Caco-2 (cell line): ENCODE measurements at regions not wholly inside any gene's neighbourhood (a gene's known extent, or its start where the extent isn't known, plus 50 kb on each side); places are given as distances from the start of the nearest gene placed in this dataset.
"Not testable (repeated sequence)": the region's sequence is repeated elsewhere in the genome, so short reads cannot be mapped to it uniquely, and the experiment has no call there.

Experiments
- BruUV-seq: library from RNA; stranded (reverse); fragments of 400-500 nt; replicated peaks from 2 replicates; lab custom pipeline; 2021; lab: Mats Ljungman, UMichigan
- CTCF ChIA-PET: fragments of 300-600 bp; sonication (Branson Sonifier 250); formaldehyde crosslinking; loops from one replicate; lab custom pipeline; 2022; ENCODE audit warnings: antibody characterized with exemption; lab: Charles Lee
- POLR2A ChIA-PET: fragments of 300-600 bp; sonication (Branson Sonifier 250); formaldehyde crosslinking; loops from one replicate; lab custom pipeline; 2022; ENCODE audit warnings: antibody characterized with exemption; lab: Charles Lee
- DNase-seq, 2 experiments: peaks; one replicate each; pipeline versions ENCODE4 v3.0.0 to v3.0.0-alpha.2; 2020 to 2022
- H3K27me3 ChIP-seq: replicated peaks from 2 replicates; pipeline ENCODE4 v1.6.0; 2011; ENCODE audit warnings: low read length; ENCODE audit not compliant: control insufficient read depth, insufficient read depth
- H3K36me3 ChIP-seq: 2 replicates; pipeline ENCODE4 v1.5.1; 2011; ENCODE audit warnings: low read length; ENCODE audit not compliant: control insufficient read depth, insufficient read depth
- H3K4me1 ChIP-seq: fragments of 250-450 bp; sonication (Bioruptor Pico); 2 replicates; pipeline ENCODE4 v1.5.1; 2020; ENCODE audit warnings: mild to moderate bottlenecking
- H3K4me3 ChIP-seq: 2 replicates; pipeline ENCODE4 v1.5.1; 2011; ENCODE audit warnings: low read depth, mild to moderate bottlenecking, control low read depth, low read length
- H3K9me3 ChIP-seq: fragments of 250-450 bp; sonication (Bioruptor Pico); 2 replicates; pipeline ENCODE4 v1.5.1; 2020; ENCODE audit warnings: mild to moderate bottlenecking, moderate library complexity
- H3K27ac Mint-ChIP-seq: one replicate; pipeline ENCODE4 v1.8.0; 2022; ENCODE audit warnings: mixed read lengths; ENCODE audit not compliant: unreplicated experiment
- H3K27me3 Mint-ChIP-seq: one replicate; pipeline ENCODE4 v1.8.0; 2022; ENCODE audit warnings: mixed read lengths; ENCODE audit not compliant: insufficient read depth, unreplicated experiment
- H3K36me3 Mint-ChIP-seq: one replicate; pipeline ENCODE4 v1.8.0; 2022; ENCODE audit warnings: mild to moderate bottlenecking, mixed read lengths; ENCODE audit not compliant: insufficient read depth, unreplicated experiment
- H3K4me1 Mint-ChIP-seq: one replicate; pipeline ENCODE4 v1.8.0; 2022; ENCODE audit warnings: low read depth, mixed read lengths; ENCODE audit not compliant: unreplicated experiment
- H3K4me3 Mint-ChIP-seq: one replicate; pipeline ENCODE4 v1.8.0; 2022; ENCODE audit warnings: mild to moderate bottlenecking, moderate library complexity, mixed read lengths; ENCODE audit not compliant: unreplicated experiment
- H3K9me3 Mint-ChIP-seq: one replicate; pipeline ENCODE4 v1.8.0; 2022; ENCODE audit warnings: mixed read lengths; ENCODE audit not compliant: unreplicated experiment
- CTCF ChIP-seq, 2 experiments: fragments of 200-600 bp in 1 of 2; IDR thresholded peaks; 1 replicate in 1 of 2; 2 replicates in 1 of 2; pipeline versions ENCODE4 v1.5.1 to v1.8.0; 2011 to 2022; ENCODE audit warnings: antibody characterized with exemption in 1 of 2, control low read depth in 1 of 2, inconsistent platforms in 1 of 2, low read depth in 1 of 2, low read length in 1 of 2, mild to moderate bottlenecking in 1 of 2, moderate library complexity in 1 of 2; ENCODE audit not compliant: insufficient read depth in 1 of 2, severe bottlenecking in 1 of 2, unreplicated experiment in 1 of 2
- intact Hi-C: fragments of 100-400 bp; cut with micrococcal nuclease; formaldehyde crosslinking; loops from one replicate; pipeline ENCODE4 v1.10.0; 2022; ENCODE audit not compliant: unreplicated experiment

GRCh38 chr1:3996846-3997705 is 97.0 kb upstream of the C1orf174 start:
- Mint-ChIP-seq H3K9me3 (no peaks in the 10 kb centered on the region), H3K36me3 (peaks cover 4% of the 10 kb centered on the region), H3K4me3 (no peak overlapping the region), H3K27ac (no peak overlapping the region), H3K27me3 (peaks cover 14% of the 10 kb centered on the region), H3K4me1 (no peaks in the 10 kb centered on the region)
- BruUV-seq: no TSS peak
- H3K36me3 ChIP-seq: no peaks in the 10 kb centered on the region
- CTCF ChIA-PET: no interaction called here
- no peak for DNase-seq
- no peak overlapping the region for H3K4me3 ChIP-seq
- no peaks in the 10 kb centered on the region for H3K27me3 ChIP-seq
- POLR2A ChIA-PET: no interaction called here
- intact Hi-C loops: no loop called here
- H3K4me1 ChIP-seq: no peaks in the 10 kb centered on the region
- H3K9me3 ChIP-seq: no peaks in the 10 kb centered on the region
- no peak for TF ChIP-seq CTCF (IDR thresholded peaks at IDR 0.05; ENCODE audit: insufficient read depth in 1 of 2, low read depth in 1 of 2, low read length in 1 of 2, severe bottlenecking in 1 of 2, unreplicated experiment in 1 of 2)

GRCh38 chr1:3998086-3998485 is 98.0 kb upstream of the C1orf174 start:
- intact Hi-C loops: no loop called here
- Histone ChIP-seq H3K27me3 (no peaks in the 10 kb centered on the region), H3K36me3 (no peaks in the 10 kb centered on the region), H3K4me1 (no peaks in the 10 kb centered on the region), H3K4me3 (no peak overlapping the region), H3K9me3 (no peaks in the 10 kb centered on the region)
- no TSS peak for BruUV-seq
- no peak for TF ChIP-seq CTCF (IDR thresholded peaks at IDR 0.05; ENCODE audit: insufficient read depth in 1 of 2, low read depth in 1 of 2, low read length in 1 of 2, severe bottlenecking in 1 of 2, unreplicated experiment in 1 of 2)
- ChIA-PET POLR2A (no interaction called here), CTCF (no interaction called here)
- Mint-ChIP-seq H3K27me3 (peaks cover 13% of the 10 kb centered on the region), H3K4me3 (no peak overlapping the region), H3K36me3 (no peaks in the 10 kb centered on the region), H3K9me3 (no peaks in the 10 kb centered on the region), H3K4me1 (no peaks in the 10 kb centered on the region), H3K27ac (no peak overlapping the region)
- DNase-seq: no peak

- H3K36me3 Mint-ChIP-seq, H3K36me3 ChIP-seq, BruUV-seq, intact Hi-C loops, H3K9me3 ChIP-seq, H3K9me3 Mint-ChIP-seq, H3K4me3 Mint-ChIP-seq, DNase-seq, POLR2A ChIA-PET, H3K4me1 Mint-ChIP-seq, H3K4me1 ChIP-seq, H3K4me3 ChIP-seq, H3K27ac Mint-ChIP-seq, H3K27me3 ChIP-seq, CTCF ChIA-PET: not testable (repeated sequence)
- peaks cover 13% of the 10 kb centered on the region for H3K27me3 Mint-ChIP-seq
These were observed 99.4 kb upstream of the C1orf174 start for GRCh38 chr1:3999514-3999913.
